Gastrocnemius medialis (tissue), 4 donors: ENCODE measurements at regions not wholly inside any gene's neighbourhood (a gene's known extent, or its start where the extent isn't known, plus 50 kb on each side); places are given as distances from the start of the nearest gene placed in this dataset.

Experiments used
- CTCF ChIP-seq, 5 experiments: fragments of 450-650 bp in 3 of 5; fragments of 200-600 bp in 2 of 5; sonication (generic) in 2 of 5; IDR thresholded peaks in 4 of 5; conservative IDR thresholded peaks in 1 of 5; 1 replicate in 4 of 5; 2 replicates in 1 of 5; pipeline ENCODE4 v1.5.1; 2016 to 2019; ENCODE audit warnings: antibody characterized with exemption in 5 of 5, mild to moderate bottlenecking in 3 of 5, moderate library complexity in 3 of 5
- POLR2A ChIP-seq, 2 donors: fragments of 450-650 bp; IDR thresholded peaks; one replicate each; pipeline ENCODE4 v1.6.1; 2017; ENCODE audit warnings: antibody characterized with exemption in 2 of 2, mild to moderate bottlenecking in 2 of 2, moderate library complexity in 2 of 2

GRCh38 chr12:91767237-91767636 is 378.4 kb downstream of the BTG1 start:
- TF ChIP-seq POLR2A (IDR thresholded peaks at IDR 0.05) (no peak), CTCF (IDR thresholded peaks at IDR 0.05 in 4 of 5, conservative IDR thresholded peaks at IDR 0.05 in 1 of 5) (no peak)
